GM20000 (cell line): ENCODE measurements at regions not wholly inside any gene's neighbourhood (a gene's known extent, or its start where the extent isn't known, plus 50 kb on each side); places are given as distances from the start of the nearest gene placed in this dataset.

ENCODE experiments used
- DNase-seq: peaks from one replicate; pipeline ENCODE4 v3.0.0; 2012; ENCODE audit warnings: low spot score
- CTCF ChIP-seq: IDR thresholded peaks from 2 replicates; pipeline ENCODE4 v1.5.1; 2012; ENCODE audit warnings: mild to moderate bottlenecking, control low read depth; ENCODE audit errors: extremely low read depth, missing control alignments

GRCh38 chr4:136442447-136442846, 1089.8 kb downstream of the PCDH18 start:
- TF ChIP-seq CTCF, result no peak
- no peak for DNase-seq

- TF ChIP-seq CTCF, result no peak
- no peak for DNase-seq
Measured at GRCh38 chr4:136441629-136442282, 1090.5 kb downstream of the PCDH18 start.

GRCh38 chr4:136438645-136439044, 1093.6 kb downstream of the PCDH18 start:
- no peak for DNase-seq
- TF ChIP-seq CTCF, result no peak

DNA sequence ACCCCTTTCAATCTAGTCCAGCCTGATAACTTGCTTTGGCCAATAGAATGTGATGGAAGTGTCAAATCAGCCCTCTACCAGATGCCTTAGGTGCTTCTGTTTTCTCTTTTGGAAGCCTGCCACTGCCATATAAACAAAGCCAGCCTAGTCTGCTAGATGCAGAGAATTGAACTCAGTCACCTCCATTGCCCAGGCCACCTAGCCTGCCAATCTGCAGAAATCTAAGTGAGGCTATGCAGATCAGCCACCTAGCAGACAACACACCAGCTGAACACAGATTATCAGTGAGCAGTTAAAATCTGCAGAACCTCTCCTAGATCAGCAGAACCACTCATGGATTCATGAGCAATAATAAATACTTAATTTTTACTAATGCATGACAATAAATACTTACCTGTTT, 1108.2 kb downstream of the PCDH18 start:
- TF ChIP-seq CTCF, result no peak
- DNase-seq, result no peak

DNA sequence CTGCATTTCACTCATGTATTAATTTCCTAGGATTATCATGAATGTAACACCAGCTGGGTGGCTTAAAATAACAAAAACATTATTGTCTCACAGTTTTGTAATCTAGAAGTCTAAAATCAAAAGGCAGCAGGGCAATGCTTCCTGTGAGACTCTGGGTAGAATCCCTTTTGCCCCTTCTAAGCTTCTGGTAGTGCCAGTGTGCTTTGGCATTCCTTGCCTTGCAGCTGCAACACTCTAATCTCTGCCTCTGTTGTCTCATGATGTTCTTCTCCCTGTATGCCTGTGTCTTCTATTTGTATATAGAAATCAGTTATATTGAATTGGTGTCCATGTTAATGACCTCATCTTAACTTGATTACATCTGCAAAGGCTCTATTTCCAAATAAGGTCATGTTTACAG, 1117.3 kb downstream of the PCDH18 start:
- TF ChIP-seq CTCF, result no peak
- DNase-seq, result no peak

GRCh38 chr4:136412708-136413107, 1119.6 kb downstream of the PCDH18 start:
- DNase-seq, result no peak
- no peak for TF ChIP-seq CTCF

DNA sequence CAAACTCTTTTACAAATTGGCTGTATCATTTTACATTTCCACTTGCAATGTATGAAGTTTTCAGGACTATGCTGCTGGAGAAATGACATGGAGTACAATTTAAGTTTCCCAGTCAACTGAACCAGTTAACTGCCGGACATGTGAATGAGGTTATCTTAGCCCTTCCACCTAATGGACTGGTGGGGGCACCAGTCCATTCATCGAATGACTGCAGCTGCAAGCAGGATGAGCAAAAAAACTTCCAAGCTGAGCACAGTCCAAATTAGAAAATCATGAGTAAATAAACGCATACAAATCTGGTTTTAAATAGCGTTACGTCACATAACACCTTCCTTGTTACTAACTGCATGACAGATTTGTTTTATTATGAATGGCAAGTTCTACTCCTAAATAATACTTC, 1131.5 kb downstream of the PCDH18 start:
- TF ChIP-seq CTCF, result no peak
- DNase-seq, result no peak
